ENCODE measurements at regions not wholly inside any gene's neighbourhood (a gene's known extent, or its start where the extent isn't known, plus 50 kb on each side); places are given as distances from the start of the nearest gene placed in this dataset.

- TF ChIP-seq, protein P1, sequence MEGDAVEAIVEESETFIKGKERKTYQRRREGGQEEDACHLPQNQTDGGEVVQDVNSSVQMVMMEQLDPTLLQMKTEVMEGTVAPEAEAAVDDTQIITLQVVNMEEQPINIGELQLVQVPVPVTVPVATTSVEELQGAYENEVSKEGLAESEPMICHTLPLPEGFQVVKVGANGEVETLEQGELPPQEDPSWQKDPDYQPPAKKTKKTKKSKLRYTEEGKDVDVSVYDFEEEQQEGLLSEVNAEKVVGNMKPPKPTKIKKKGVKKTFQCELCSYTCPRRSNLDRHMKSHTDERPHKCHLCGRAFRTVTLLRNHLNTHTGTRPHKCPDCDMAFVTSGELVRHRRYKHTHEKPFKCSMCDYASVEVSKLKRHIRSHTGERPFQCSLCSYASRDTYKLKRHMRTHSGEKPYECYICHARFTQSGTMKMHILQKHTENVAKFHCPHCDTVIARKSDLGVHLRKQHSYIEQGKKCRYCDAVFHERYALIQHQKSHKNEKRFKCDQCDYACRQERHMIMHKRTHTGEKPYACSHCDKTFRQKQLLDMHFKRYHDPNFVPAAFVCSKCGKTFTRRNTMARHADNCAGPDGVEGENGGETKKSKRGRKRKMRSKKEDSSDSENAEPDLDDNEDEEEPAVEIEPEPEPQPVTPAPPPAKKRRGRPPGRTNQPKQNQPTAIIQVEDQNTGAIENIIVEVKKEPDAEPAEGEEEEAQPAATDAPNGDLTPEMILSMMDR (IDR thresholded peaks at IDR 0.05), result no peak
- TF ChIP-seq POLR2A (IDR thresholded peaks at IDR 0.05), result no peak
These were observed 144.1 kb downstream of the MRPL14 start for GRCh38 chr6:43983191-43983590.
